LNCaP clone FGC (cell line): ENCODE measurements at regions not wholly inside any gene's neighbourhood (a gene's known extent, or its start where the extent isn't known, plus 50 kb on each side); places are given as distances from the start of the nearest gene placed in this dataset.
A peak's percentile ranks its signal among the peaks of the same experiment; 100 is the strongest.
"Not testable (repeated sequence)": the region's sequence is repeated elsewhere in the genome, so short reads cannot be mapped to it uniquely, and the experiment has no call there.

Source experiments
- DNase-seq: peaks from one replicate; pipeline ENCODE4 v3.0.0-alpha.2; 2011; ENCODE audit warnings: low read depth
- H3K4me3 ChIP-seq: 2 replicates; pipeline ENCODE4 v1.5.1; 2011; ENCODE audit warnings: mild to moderate bottlenecking, low read depth, low read length, control low read depth
- TF ChIP-seq, protein P1 (sequence below): IDR thresholded peaks from 2 replicates; pipeline ENCODE4 v1.5.1; 2012; ENCODE audit warnings: mild to moderate bottlenecking; ENCODE audit not compliant: control insufficient read depth, insufficient read depth; ENCODE audit errors: extremely low read depth

GRCh38 chr2:138272524-138273195 is 228.9 kb upstream of the SPOPL start:
- no peak overlapping the region for H3K4me3 ChIP-seq
- DNase-seq = no peak
- TF ChIP-seq, protein P1, sequence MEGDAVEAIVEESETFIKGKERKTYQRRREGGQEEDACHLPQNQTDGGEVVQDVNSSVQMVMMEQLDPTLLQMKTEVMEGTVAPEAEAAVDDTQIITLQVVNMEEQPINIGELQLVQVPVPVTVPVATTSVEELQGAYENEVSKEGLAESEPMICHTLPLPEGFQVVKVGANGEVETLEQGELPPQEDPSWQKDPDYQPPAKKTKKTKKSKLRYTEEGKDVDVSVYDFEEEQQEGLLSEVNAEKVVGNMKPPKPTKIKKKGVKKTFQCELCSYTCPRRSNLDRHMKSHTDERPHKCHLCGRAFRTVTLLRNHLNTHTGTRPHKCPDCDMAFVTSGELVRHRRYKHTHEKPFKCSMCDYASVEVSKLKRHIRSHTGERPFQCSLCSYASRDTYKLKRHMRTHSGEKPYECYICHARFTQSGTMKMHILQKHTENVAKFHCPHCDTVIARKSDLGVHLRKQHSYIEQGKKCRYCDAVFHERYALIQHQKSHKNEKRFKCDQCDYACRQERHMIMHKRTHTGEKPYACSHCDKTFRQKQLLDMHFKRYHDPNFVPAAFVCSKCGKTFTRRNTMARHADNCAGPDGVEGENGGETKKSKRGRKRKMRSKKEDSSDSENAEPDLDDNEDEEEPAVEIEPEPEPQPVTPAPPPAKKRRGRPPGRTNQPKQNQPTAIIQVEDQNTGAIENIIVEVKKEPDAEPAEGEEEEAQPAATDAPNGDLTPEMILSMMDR = no peak

DNA sequence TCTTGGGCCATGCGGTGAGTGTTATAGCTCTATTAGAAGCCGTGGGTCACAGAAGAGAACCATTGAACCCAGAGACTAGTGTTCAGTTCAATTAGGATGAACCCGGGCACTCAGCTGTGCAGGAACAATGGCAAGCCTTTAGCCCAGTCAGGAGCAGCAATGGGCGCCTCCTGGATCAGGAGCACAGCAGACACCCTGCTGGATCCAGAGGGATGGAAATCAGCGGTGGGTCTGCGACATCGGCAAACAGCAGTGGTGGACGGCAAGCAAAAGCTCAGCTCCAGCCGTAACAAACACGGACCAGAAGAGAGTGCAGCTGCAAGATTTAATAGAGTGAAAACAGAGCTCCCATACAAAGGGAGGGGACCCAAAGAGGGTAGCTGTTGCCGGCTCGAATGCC is 228.3 kb upstream of the SPOPL start:
- not testable (repeated sequence) for H3K4me3 ChIP-seq, DNase-seq

DNA sequence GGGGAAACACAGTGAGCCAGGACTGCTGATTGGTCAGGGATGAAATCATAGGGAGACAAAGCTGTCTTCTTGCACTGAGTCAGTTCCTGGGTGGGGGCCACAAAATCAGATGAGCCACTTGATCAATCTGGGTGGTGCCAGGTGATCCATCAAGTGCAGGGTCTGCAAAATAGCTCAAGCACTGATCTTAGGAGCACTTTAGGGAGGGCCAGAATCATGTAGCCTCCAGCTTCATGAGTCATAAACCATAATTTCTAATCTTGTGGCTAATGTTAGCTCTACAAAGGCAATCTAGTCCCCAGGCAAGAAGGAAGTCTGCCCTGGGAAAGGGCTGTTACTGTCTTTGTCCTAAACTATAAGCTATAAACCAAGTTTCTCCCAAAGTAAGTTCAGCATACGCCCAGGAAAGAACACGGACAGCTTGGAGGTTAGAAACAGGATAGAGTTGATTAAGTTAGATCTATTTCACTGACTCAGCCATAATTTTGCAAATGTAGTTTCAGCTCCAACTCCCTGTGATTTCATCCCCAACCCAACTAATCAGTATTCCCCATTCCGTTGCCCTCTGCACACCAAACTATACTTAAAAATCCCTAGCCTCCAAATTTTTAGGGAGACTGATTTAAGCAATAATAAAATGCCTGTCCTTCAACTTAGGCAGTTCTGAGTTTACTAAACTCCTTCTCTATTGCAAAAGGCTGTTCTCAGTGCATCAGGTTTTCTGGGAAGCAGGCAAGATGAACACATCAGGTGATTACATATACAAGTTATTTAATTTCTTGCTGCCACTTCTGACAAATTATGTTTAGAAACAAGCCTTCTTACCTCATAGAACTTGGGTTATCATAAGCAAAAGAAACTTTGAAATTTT is 226.9 kb upstream of the SPOPL start:
- H3K4me3 ChIP-seq = no peak overlapping the region
- TF ChIP-seq, protein P1 = no peak
- no peak for DNase-seq

DNA sequence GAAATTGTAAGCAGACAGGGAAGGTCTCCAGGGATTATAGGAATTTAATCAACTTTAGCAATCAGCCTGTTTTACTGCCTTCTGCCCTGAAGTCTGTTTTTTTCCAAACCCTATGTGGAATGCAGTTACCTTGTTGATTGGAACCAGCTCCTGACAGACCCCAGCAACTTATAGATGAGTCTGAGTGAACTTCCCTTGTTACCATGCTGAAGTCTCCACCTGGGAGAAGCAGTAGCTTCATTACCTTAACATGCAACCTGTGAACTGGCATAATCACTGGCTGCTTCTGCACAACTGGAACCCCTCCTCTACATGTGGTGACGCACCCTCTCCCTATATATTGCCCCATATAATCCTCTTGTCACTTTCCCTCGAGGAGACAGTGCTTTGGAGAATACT is 226.3 kb upstream of the SPOPL start:
- no peak for DNase-seq
- peak overlapping the region; percentile 12; the same call in 1 of the 2 replicates for H3K4me3 ChIP-seq
- TF ChIP-seq, protein P1 = no peak

GRCh38 chr2:138275881-138276280 is 225.7 kb upstream of the SPOPL start:
- TF ChIP-seq, protein P1 = no peak
- DNase-seq = peak; percentile 53
- peak overlapping the region; percentile 16; the same call in 1 of the 2 replicates for H3K4me3 ChIP-seq

DNA sequence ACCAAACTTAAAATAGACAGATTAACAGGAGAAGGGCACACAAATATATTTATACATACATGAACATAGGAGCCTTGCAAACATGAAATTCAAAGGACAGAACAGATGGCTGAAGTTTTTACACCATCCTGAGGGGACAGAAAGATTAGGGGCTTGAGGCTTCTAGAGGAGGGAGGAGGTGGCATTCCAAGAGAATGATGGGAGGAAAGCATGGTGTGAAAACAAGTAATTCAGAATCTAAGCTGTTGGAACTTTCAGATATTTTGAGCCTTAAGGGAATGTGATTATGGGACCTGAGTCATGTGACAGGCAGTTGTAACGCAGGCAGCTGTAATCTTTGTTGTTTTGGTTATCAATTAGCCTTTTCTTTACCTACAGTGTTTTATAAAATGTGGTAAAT is 225.2 kb upstream of the SPOPL start:
- no peak for DNase-seq
- TF ChIP-seq, protein P1 = no peak
- peak overlapping the region; percentile 16; the same call in 1 of the 2 replicates for H3K4me3 ChIP-seq

GRCh38 chr2:138277062-138277461 is 224.5 kb upstream of the SPOPL start:
- H3K4me3 ChIP-seq = no peak overlapping the region
- DNase-seq = no peak
- TF ChIP-seq, protein P1 = no peak
